H9 (cell line): ENCODE measurements at regions not wholly inside any gene's neighbourhood (a gene's known extent, or its start where the extent isn't known, plus 50 kb on each side); places are given as distances from the start of the nearest gene placed in this dataset.

ENCODE experiments used
- DNase-seq: peaks from one replicate; pipeline ENCODE4 v3.0.0-alpha.2; 2017
- H2AFZ ChIP-seq: one replicate; pipeline ENCODE4 v1.6.1; 2013; ENCODE audit warnings: mild to moderate bottlenecking, low read length, control low read depth, moderate library complexity
- H2AK5ac ChIP-seq: 2 replicates; pipeline ENCODE4 v1.6.1; 2013; ENCODE audit warnings: low read length, control low read depth, mixed read lengths; ENCODE audit not compliant: insufficient read length
- H2BK120ac ChIP-seq: one replicate; pipeline ENCODE4 v1.6.1; 2013; ENCODE audit warnings: low read depth, mild to moderate bottlenecking, low read length, control low read depth, inconsistent platforms; ENCODE audit not compliant: poor library complexity, severe bottlenecking
- H2BK12ac ChIP-seq: 2 replicates; pipeline ENCODE4 v1.6.1; 2013; ENCODE audit warnings: low read length, control low read depth, mixed read lengths, low read depth; ENCODE audit not compliant: insufficient read length
- H2BK15ac ChIP-seq: 2 replicates; pipeline ENCODE4 v1.6.1; 2013; ENCODE audit warnings: low read depth, low read length, control low read depth
- H2BK20ac ChIP-seq: one replicate; pipeline ENCODE4 v1.6.1; 2013; ENCODE audit warnings: low read depth, mild to moderate bottlenecking, low read length, control low read depth, inconsistent platforms; ENCODE audit not compliant: poor library complexity, severe bottlenecking
- H2BK5ac ChIP-seq: 2 replicates; pipeline ENCODE4 v1.6.1; 2013; ENCODE audit warnings: low read length, control low read depth, mixed read lengths; ENCODE audit not compliant: insufficient read length
- H3K14ac ChIP-seq: 2 replicates; pipeline ENCODE4 v1.6.1; 2013; ENCODE audit warnings: low read length, control low read depth; ENCODE audit not compliant: insufficient read depth
- H3K18ac ChIP-seq: 2 replicates; pipeline ENCODE4 v1.6.1; 2013; ENCODE audit warnings: low read depth, mild to moderate bottlenecking, mixed read lengths, low read length, control low read depth; ENCODE audit not compliant: insufficient read length
- H3K23ac ChIP-seq: 2 replicates; pipeline ENCODE4 v1.6.1; 2013; ENCODE audit warnings: low read length, control low read depth, mixed read lengths, low read depth; ENCODE audit not compliant: insufficient read length
- H3K23me2 ChIP-seq: 2 replicates; pipeline ENCODE4 v1.6.1; 2013; ENCODE audit warnings: low read depth, mild to moderate bottlenecking, mixed read lengths, low read length, control low read depth; ENCODE audit not compliant: insufficient read length, poor library complexity, severe bottlenecking
- H3K27ac ChIP-seq: 2 replicates; pipeline ENCODE4 v1.5.1; 2013; ENCODE audit warnings: low read length, control low read depth, mixed read lengths, low read depth; ENCODE audit not compliant: insufficient read length
- H3K27me3 ChIP-seq: 2 replicates; pipeline ENCODE4 v1.6.1; 2013; ENCODE audit warnings: low read length, control low read depth, inconsistent platforms; ENCODE audit not compliant: insufficient read depth
- H3K4ac ChIP-seq: 2 replicates; pipeline ENCODE4 v1.6.1; 2013; ENCODE audit warnings: low read depth, mild to moderate bottlenecking, control low read depth, inconsistent platforms, low read length, moderate library complexity
- H3K4me1 ChIP-seq: 2 replicates; pipeline ENCODE4 v1.6.1; 2013; ENCODE audit warnings: low read length, control low read depth, inconsistent platforms; ENCODE audit not compliant: insufficient read depth
- H3K4me2 ChIP-seq: 2 replicates; pipeline ENCODE4 v1.6.1; 2013; ENCODE audit warnings: low read length, control low read depth, mixed read lengths; ENCODE audit not compliant: insufficient read length, insufficient read depth
- H3K56ac ChIP-seq: 2 replicates; pipeline ENCODE4 v1.6.1; 2013; ENCODE audit warnings: low read depth, mild to moderate bottlenecking, mixed read lengths, low read length, control low read depth; ENCODE audit not compliant: insufficient read length
- H3K79me1 ChIP-seq: 2 replicates; pipeline ENCODE4 v1.6.1; 2013; ENCODE audit warnings: low read depth, mild to moderate bottlenecking, moderate library complexity, low read length, control low read depth, inconsistent platforms; ENCODE audit not compliant: insufficient read depth, poor library complexity, severe bottlenecking
- H3K79me2 ChIP-seq: 2 replicates; pipeline ENCODE4 v1.6.1; 2013; ENCODE audit warnings: low read length, control low read depth, inconsistent platforms; ENCODE audit not compliant: insufficient read depth
- H3K9ac ChIP-seq: 2 replicates; pipeline ENCODE4 v1.6.1; 2013; ENCODE audit warnings: low read length, control low read depth, mixed read lengths; ENCODE audit not compliant: insufficient read length; ENCODE audit errors: extremely low read depth
- H3K9me3 ChIP-seq: one replicate; pipeline ENCODE4 v1.6.1; 2013; ENCODE audit warnings: low read depth, low read length, inconsistent platforms; ENCODE audit not compliant: control insufficient read depth
- H3T11ph ChIP-seq: one replicate; pipeline ENCODE4 v1.6.1; 2013; ENCODE audit warnings: mild to moderate bottlenecking, low read length, control low read depth, inconsistent platforms
- H4K20me1 ChIP-seq: one replicate; pipeline ENCODE4 v1.6.1; 2013; ENCODE audit not compliant: control insufficient read depth, insufficient read length, insufficient read depth
- H4K5ac ChIP-seq: 2 replicates; pipeline ENCODE4 v1.6.1; 2013; ENCODE audit warnings: low read depth, mild to moderate bottlenecking, mixed read lengths, low read length, control low read depth; ENCODE audit not compliant: insufficient read length
- H4K8ac ChIP-seq: replicated peaks from 2 replicates; pipeline ENCODE4 v1.6.1; 2013; ENCODE audit warnings: low read length, control low read depth, mixed read lengths, low read depth; ENCODE audit not compliant: insufficient read length
- H4K91ac ChIP-seq: 2 replicates; pipeline ENCODE4 v1.6.1; 2013; ENCODE audit warnings: low read depth, mild to moderate bottlenecking, moderate library complexity, mixed read lengths, low read length, control low read depth; ENCODE audit not compliant: insufficient read length
- H3K27ac Mint-ChIP-seq, 3 experiments: 2 replicates in 2 of 3; 3 replicates in 1 of 3; pipeline ENCODE4 v1.8.0; 2020 to 2021; ENCODE audit warnings: mixed read lengths in 3 of 3, mild to moderate bottlenecking in 1 of 3, moderate library complexity in 1 of 3
- H3K27me3 Mint-ChIP-seq: 2 replicates; pipeline ENCODE4 v1.8.0; 2021; ENCODE audit warnings: low read depth, mild to moderate bottlenecking, moderate library complexity, mixed read lengths
- H3K36me3 Mint-ChIP-seq, 3 experiments: 2 replicates in 2 of 3; 3 replicates in 1 of 3; pipeline ENCODE4 v1.8.0; 2020 to 2021; ENCODE audit warnings: low read depth in 3 of 3, mixed read lengths in 3 of 3; ENCODE audit not compliant: insufficient read depth in 1 of 3
- H3K4me1 Mint-ChIP-seq, 2 experiments: 2 replicates each; pipeline ENCODE4 v1.8.0; 2020; ENCODE audit warnings: mixed read lengths in 2 of 2
- H3K4me3 Mint-ChIP-seq, 2 experiments: 2 replicates in 1 of 2; 3 replicates in 1 of 2; pipeline ENCODE4 v1.8.0; 2020 to 2021; ENCODE audit warnings: mild to moderate bottlenecking in 2 of 2, mixed read lengths in 2 of 2, moderate library complexity in 1 of 2
- H3K9me3 Mint-ChIP-seq, 2 experiments: 2 replicates in 1 of 2; 3 replicates in 1 of 2; pipeline ENCODE4 v1.8.0; 2020; ENCODE audit warnings: mild to moderate bottlenecking in 2 of 2, mixed read lengths in 2 of 2, moderate library complexity in 1 of 2
- CTCF ChIP-seq: fragments of 200-600 bp; sonication (generic); conservative IDR thresholded peaks from 3 replicates; pipeline ENCODE4 v1.8.0; 2021; ENCODE audit warnings: antibody characterized with exemption, mild to moderate bottlenecking
- WGBS: extraction: QIAGEN DNeasy Blood & Tissue Kit; methylation state at CpG from one replicate; pipeline ENCODE4 v1.1.7; 2013; ENCODE audit warnings: missing lambda C conversion rate, low lambda C conversion rate, mixed read lengths; ENCODE audit not compliant: insufficient read length; ENCODE audit errors: extremely low coverage; 5-methylcytosine and 5-hydroxymethylcytosine counted together

GRCh38 chr10:117455346-117455745 lies 80.1 kb upstream of the PDZD8 start:
- no peaks in the 10 kb centered on the region for H3K79me1 ChIP-seq
- no peaks in the 10 kb centered on the region for H3K27me3 ChIP-seq
- H2BK20ac ChIP-seq: no peak overlapping the region
- Mint-ChIP-seq H3K27me3 (peaks cover 5% of the 10 kb centered on the region), H3K4me1 (peaks cover 7 to 8% of the 10 kb centered on the region in 2 experiments; a peak in 3 of 4 replicates), H3K4me3 (no peak overlapping the region), H3K27ac (no peak overlapping the region), H3K9me3 (peaks cover 18 to 19% of the 10 kb centered on the region in 2 experiments), H3K36me3 (peaks cover 0 to 13% (median 3%) of the 10 kb centered on the region in 3 experiments; a peak in 6 of 7 replicates)
- no peaks in the 10 kb centered on the region for H3K23me2 ChIP-seq
- H3K56ac ChIP-seq: no peak overlapping the region
- H2AK5ac ChIP-seq: no peak overlapping the region
- H4K91ac ChIP-seq: no peak overlapping the region
- WGBS: no CpG with 5 or more reads among the region's 5 CpGs
- H2BK120ac ChIP-seq: no peak overlapping the region
- no peak overlapping the region for H3K4ac ChIP-seq
- no peaks in the 10 kb centered on the region for H3K79me2 ChIP-seq
- no peak overlapping the region for H4K5ac ChIP-seq
- no peak for TF ChIP-seq CTCF
- no peak overlapping the region for H2AFZ ChIP-seq
- H3K14ac ChIP-seq: no peak overlapping the region
- no peak for DNase-seq
- H3K27ac ChIP-seq: no peak overlapping the region
- H3K23ac ChIP-seq: no peak overlapping the region
- H3K9ac ChIP-seq: no peak overlapping the region
- no peak overlapping the region for H3K4me2 ChIP-seq
- no peaks in the 10 kb centered on the region for H3K4me1 ChIP-seq
- H3K9me3 ChIP-seq: no peaks in the 10 kb centered on the region
- H4K20me1 ChIP-seq: no peaks in the 10 kb centered on the region
- no peak overlapping the region for H3T11ph ChIP-seq
- H2BK15ac ChIP-seq: no peak overlapping the region
- H4K8ac ChIP-seq: no peak overlapping the region
- no peak overlapping the region for H2BK12ac ChIP-seq
- no peak overlapping the region for H3K18ac ChIP-seq
- H2BK5ac ChIP-seq: no peak overlapping the region
